Daoy (cell line): ENCODE measurements at regions not wholly inside any gene's neighbourhood (a gene's known extent, or its start where the extent isn't known, plus 50 kb on each side); places are given as distances from the start of the nearest gene placed in this dataset.
"Not testable (repeated sequence)": the region's sequence is repeated elsewhere in the genome, so short reads cannot be mapped to it uniquely, and the experiment has no call there.

Experiments used
- DNase-seq: peaks from one replicate; pipeline ENCODE4 v3.0.0-alpha.2; 2015; ENCODE audit warnings: low read depth

DNA sequence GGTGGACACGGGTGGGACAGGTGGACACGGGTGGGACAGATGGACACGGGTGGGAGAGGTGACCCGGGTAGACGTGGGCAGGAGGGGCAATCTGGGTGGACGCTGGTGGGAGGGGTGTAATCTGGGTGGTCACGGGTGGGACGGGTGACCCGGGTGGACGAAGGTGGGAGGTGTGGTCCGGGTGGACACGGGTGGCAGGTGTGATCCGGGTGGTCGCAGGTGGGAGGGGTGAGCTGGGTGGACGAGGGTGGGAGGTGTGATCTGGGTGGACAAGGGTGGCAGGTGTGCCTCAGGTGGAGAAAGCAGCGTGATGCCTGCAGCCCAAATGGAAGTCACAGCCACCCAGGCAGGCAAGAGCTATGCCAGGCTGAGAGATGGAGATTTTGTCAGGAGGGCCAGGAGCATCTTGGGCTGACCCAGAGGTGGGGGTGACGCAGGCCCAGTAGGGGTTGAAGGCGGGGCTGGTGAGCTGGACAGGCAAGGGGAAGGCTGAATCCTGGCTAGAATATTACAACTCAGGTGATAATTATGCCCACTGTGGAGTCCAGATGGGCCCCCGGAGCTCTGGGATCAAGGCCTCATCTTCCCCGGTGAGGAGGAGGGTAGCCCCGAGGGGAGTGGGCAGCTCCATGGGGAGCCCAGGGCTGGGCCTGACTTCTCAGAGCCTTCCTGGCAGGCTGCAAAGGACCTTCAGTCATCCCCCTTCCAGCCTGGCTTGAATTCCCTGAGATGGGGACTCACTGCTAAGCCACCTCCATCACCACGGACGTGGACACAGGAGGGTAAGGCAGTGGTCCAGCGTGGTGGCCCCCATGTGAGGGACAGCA is 100.0 kb downstream of the ADRA2C start:
- no peak for DNase-seq

DNA sequence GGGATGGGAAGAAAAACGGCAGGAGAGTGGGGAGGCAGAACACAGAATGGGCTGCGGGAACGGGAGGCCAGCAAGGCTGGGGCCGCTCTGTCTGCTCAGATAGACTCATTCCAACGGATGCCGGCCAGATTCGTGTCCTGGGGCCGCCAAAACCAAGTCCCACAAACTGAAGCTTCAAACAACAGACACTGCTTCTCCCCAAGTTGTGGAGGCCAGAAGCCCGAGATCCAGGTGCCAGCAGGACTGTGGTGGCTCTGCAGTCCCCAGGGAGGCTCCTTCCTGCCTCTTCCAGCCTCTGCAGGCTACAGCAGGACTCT is 100.6 kb downstream of the ADRA2C start:
- DNase-seq = no peak

DNA sequence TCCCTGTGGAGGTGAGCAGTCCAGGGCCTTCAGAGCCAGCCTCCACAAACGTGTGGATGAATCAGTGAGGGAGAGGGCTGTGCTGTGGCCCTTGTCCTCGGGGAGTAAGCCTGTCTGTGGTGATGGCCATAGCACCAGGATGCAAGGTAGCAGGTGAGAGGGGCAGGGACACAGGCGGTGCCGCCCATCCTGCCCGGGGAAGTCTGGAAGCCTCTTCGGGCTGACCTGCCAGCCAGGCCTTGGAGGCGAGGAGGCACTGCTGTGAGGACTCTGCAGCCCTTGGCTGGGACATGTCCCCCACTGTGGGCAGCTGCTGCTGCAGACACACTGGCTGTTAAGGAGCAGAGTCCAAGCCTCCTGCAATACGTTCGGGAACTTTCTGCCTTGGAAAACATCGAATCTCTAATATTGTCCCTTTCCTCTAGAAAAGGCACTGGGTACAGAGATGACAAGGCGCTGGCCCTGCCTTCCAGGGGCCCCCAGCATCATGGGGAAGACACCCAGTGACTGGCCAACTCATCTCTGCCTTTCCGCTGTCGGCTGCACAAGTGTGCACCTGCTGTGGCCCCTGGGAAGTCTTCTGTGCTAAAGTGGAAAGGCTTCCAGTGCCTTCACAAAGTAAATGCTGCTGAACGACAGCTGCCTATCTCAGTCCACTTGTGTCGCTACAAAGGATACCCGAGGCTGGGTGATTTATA is 101.4 kb downstream of the ADRA2C start:
- DNase-seq = no peak

DNA sequence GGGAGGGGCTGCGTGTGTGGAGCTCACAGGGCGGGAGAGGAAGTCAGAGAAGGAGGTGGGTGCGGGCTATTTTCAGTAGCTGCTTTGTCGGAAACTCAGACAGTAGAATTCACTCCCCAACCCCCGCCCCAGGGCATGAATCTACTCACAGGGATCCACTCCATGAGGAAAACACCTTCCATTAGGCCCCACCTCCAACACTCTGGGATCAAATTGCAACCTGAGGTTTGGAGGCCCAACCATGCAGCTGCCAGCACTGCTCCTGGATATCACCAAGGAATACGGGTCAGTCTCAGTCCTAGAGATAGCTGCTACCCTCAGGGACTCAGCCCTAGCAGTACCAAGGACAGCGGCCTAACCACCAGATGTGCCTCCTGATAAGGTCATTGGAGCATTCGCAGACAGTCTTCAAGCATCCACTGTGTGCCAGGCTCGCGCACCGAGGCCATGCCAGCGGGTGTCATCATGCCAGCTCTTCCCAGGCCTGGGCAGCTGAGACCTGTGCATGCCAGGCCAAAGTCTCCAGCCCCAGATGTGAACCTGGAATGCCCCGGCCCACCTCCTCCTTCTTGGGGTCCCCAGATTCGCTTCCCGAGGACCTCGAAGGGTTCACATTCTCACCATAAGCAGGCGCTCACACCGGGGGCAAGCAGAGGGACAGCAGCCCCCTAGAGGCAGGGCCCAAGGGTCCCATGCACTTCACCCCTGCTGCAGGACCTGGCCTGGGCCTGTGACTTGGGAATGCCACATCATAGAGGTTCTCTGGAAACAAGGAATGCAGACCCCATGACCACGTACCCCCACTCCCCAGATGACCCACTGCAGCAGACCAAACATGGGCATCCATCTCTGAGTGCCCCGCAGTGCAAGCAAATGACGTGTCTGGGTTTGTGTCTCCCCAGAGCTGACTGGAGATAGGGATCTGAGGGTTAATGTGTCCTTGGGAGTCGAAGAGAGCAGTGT is 102.3 kb downstream of the ADRA2C start:
- DNase-seq = peak; percentile 37

DNA sequence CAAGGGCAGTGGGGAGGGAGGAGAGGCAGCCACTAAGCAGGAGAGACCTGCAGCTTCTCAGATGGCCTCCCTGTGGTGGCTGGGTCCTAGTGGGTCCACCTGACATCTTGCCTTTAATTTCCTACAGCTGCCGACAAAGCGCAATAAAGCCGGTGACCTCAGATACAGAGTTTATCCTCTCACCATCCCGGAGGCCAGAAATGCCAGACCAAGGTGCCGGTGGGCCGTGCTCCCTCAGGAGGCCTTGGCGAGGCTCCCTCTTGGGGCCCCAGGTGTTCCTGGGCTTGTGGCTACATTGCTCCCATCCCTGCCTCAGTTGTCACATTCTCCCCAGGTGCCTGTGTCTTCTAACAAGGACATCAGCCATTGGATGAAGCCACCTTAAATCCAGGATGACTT is 103.0 kb downstream of the ADRA2C start:
- DNase-seq = no peak

DNA sequence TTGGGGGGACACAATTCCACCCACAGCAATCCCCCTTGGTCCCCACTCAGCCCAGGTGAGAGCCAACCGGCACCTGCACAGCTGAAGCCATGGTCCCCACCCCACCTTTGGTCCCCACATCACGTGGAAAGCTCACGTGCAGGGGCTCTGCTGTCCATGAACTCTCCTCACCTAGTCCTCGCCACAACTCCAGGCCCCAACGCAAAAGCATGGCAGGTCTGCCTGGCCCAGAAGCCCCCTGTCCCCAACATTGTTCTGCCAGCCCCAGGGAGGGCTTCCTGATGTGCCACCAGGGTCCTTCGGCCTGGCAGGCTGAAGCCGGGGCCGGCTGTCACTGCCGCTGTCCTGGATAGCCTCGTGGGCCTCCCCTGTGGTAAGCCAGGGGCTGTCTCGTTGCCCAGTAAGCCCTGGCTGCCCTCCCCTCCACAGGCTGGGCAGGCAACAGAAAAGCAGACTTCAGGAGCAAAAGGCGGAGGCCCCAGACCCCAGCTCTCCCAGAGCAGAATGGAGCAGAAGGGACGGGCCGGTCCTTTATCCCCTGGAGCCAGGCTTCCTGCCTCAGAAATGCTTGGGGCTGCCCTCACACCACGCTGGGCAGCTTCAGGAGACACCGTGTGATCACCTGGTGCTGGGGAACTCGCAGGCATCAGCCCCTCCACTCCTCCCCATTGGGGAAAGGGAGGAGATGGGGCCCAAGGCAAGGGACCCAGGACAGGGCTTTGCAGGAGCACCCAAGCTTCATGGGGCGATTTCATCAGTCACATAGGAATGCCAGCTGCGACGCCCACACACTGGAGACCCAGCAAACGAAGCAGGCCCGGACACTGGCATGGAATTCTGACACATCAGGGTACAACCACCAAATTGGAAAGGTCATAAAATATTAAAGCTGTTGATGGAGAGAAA is 103.7 kb downstream of the ADRA2C start:
- DNase-seq = no peak

DNA sequence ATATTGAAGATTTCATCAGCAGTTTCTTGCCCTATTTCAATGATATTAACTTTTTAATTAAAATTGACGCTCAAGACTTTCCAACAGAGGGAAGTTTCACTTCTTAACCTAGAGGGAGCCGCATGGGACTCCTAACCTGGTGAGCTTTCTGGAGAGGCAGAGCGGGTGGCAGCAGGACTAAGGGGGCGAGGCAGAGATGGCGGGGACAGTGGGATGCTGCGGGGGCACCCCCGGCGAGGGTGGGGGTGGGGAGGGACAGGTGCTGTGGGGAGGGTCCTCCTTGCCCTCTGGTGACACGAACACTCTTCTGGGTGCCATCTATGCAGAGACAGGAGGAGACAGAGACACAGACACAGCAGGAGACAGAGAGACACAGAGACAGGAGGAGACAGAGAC is 104.4 kb downstream of the ADRA2C start:
- DNase-seq = no peak

DNA sequence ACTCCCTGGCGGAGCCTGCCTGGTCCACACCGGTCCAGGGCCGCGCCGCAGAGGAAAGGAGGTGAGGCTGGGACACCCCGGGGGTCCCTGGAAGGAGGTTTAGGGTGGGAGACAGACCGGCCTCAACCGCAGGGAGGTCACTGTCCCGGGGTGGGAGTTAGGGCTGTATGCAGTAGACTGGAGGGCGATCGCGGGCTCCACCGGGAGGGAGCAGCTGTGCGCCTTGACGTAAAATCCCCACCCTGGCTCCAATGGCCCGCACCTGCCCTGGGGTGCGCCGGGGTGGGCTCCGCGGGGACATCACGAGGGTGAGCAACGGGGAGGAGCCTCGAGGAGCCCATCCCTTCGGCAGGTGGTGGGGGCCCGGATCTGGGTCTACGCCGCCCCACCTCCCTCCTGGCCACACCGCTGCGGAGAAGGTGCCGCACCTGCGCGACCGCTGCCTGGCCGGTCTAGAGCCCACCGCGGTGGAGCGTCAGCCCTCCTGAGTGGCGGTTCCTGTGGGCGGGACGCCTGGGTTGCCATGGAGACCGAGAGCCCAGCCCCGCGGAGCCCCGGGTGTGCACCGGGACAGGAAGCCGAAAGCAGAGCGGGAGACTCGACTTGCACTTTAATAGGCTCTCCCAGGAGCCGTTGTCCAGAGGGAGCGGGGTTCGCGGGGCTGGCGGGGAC is 105.1 kb downstream of the ADRA2C start:
- peak; percentile 35 for DNase-seq

DNA sequence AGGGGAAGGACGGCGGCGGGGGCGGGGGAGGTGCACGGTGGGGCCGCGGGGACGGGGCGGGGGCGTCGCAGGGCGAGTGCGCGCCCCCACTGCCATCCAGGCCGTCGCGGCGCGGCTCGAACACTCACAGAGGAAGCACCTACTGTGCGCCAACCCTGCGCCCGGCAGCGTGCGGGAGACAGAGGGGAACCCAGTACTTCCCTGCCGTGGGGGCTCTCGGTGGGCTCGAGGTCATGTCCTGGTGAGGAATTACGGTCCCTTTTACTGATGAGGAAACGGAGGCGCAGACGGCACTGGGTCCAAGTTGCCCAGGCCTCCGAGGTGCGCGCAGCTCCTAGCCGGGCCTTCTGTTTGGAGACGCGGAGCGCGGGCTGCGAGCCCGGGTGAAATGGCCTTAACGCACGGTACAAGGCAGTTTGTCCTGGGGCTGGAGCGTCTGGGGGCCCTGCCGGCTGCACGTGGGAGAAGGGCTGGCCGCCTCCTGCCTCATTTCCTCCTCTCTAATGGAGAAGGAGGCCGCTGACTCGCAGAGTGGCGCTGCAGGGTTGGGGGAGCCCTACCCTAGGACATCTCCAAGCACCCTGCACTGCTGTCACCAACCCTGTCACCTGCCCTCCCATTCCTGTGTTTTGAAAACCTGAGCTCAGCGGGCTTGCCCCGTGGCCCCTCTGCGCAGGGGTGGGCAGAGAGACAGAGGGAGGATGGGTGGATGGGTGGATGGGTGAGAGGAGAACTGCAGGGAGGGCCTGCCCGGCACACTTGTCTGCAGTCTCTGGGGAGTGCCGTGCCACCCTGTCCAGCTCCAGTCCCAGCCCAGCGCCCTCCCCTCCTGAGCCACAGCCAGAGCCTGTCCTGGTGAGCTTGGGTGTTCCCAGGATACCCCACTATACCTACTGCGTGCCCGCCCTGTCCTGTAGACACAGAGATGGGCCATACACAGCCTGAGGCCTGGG is 106.0 kb downstream of the ADRA2C start:
- DNase-seq = no peak

DNA sequence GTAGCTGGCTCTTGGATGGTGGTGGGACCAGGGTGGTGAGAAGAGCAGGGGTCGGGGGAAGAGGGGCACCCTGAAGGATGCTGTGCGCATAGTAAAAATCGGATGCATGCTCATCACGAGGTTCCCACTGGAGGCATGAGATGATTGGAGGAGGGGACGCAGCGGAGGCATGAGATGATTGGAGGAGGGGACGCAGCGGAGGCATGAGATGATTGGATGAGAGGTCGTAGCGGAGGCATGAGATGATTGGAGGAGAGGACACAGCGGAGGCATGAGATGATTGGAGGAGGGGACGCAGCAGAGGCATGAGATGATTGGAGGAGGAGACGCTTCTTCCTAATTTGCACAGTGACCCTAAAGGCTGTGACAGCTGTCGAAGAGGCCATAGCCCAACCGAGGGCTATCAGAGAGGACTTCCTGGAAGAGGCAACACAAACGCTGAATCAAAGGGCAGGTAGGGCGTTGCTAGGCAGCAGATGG is 106.7 kb downstream of the ADRA2C start:
- no peak for DNase-seq

DNA sequence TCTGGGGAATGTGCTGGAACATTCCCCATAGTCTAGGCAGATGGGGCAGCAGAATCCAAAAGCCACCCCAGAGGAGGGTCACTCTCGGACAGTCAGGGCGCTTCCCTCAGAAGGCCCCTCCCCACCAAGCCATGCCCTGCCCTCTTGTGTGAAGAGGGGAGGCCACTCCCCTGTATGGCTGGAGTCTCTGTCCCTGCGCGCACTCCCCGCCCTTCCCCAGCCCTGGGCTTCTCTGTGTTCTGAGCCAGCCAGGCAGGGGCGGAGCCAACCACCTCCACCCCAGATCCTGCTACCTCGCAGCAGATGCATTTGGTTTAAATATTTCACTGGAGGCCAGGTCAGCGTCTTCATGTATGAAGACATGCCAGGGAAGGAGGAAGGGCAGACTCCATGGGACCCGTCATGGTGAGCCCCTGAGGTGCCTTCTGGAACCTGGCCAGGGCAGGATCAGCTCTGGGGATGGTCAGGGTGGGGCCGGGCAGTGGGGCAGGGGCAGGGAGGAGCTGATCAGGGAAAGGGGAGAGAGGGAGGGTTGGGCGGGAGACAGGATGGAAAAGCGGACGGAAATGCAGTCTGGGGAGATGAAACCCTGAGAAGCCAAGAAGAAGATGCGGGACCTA is 107.3 kb downstream of the ADRA2C start:
- no peak for DNase-seq

DNA sequence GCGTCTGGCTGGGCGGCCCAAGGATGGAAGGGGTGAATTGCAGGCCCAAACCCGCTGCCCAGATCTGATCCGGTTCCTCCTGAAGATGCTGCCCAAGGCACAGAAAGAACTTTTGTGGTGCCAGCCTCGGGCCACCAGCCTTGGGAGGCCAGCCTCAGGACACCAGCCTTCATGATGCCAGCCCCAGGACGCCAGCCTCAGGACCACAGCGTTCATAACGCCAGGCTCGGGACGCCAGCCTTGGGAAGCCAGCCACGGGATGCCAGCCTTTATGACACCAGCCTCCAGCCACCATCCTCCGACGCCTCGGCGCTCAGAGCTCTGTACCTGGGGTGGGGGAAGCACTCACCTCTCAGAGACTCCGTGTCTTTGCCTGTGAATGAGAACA is 107.8 kb downstream of the ADRA2C start:
- DNase-seq = no peak

DNA sequence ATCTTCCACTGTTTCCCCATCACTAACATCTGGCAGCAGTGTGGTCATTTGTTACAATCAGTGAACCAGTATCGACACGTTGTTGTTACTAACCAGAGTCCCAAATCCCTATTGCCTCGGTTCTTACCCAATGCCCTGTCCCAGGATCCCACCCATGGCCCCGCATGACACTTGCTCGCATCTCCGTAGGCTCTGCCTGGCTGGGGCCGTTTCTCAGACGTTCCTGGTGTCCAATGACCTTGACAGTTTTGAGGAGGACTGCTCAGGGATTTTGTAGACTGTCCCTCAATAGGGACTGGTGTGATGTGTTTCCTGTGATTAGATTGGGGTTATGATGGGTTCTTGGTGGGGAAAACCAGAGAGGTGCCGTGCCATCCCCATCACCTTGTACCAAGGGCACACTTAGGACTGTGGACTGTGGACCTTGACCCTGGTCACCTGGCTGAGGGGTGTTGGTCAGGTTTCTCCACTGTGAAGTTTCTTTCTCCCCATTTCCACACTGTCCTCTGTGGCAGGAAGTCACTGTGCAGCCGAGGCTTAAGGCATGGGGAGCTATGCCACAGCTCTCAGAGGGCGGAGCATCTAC is 108.4 kb downstream of the ADRA2C start:
- DNase-seq = no peak

DNA sequence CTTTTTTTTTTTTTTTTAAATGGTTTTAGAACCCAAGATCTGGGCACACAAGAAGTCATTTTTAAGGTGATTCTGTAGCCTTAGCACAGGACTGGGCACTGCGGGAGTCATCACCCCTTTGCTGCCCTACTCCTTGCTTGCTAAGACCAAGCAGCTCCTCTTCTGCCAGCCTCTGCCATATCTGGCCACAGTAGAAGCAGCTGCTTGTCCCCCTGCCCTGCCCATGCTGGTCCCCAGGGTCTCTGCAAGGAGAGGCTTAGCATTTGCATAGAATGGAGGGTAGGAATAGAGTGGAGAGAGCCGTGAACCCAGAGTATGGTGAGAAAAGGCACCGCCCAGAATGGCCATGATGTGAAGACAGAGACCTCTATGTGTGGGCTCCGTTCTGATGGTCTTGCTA is 109.3 kb downstream of the ADRA2C start:
- DNase-seq = no peak

DNA sequence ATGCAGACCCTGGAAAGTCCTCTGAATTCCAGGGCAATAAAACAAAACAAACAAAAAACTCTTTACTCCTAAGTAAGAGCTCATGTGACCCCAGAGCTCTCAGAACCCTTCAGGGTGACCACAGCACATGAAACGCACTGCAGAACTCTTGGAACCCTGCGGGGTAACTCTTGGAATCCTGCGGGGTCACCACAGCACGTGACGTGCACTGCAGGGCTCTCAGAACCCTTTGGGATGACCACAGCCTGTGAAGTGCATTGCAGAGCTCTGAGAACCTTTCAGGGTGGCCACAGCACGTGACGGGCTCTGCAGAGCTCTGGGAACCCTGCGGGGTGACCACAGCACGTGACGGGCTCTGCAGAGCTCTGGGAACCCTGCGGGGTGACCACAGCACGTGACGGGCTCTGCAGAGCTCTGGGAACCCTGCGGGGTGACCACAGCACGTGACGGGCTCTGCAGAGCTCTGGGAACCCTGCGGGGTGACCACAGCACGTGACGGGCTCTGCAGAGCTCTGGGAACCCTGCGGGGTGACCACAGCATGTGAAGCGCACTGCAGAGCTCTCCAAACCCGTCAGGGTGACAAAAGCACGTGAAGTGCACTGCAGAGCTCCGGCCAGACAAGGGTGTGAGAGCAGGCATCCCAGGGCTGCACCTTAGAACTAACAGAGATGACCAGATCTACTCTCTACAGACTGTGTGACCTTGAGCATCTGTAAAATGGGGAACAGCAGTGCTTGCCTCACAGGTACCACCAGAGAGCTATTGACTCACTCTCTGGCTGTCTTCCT is 110.1 kb downstream of the ADRA2C start:
- DNase-seq = not testable (repeated sequence)

DNA sequence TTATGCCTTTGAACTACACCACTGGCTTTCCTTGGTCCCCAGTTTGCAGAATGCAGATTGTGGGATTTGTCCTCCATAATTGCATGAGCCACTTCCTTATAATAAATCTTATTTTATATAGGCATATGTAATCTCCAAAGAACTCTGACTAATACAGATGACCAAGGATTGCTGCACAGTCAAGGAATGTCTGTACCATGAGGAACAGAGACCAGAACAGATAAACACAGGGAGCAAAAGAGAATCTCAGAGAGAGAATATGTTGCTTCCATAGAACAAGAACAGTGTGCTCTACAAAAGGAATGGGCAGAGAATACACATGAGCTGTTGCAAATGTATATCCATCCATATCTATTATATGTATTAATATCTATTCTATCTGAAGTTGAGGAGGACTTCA is 111.1 kb downstream of the ADRA2C start:
- DNase-seq = no peak

DNA sequence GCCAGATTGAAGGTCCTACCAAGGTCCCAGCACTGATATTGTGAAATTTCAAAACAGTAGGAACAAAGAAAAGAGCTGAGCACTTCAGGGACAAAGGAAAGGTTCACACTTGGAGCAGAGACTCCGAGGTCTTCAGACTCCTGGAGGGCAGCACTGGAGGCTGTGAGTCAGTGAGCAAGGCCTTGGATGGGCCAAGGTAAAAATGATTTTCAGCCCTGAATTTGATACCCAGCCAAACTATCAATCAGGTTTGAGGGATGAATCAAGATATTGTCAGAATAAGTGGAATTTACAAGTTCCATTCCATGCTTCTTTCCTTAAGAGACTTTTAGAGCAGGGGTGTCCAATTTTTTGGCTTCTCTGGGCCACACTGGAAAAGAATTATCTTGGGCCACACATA is 111.7 kb downstream of the ADRA2C start:
- DNase-seq = no peak

DNA sequence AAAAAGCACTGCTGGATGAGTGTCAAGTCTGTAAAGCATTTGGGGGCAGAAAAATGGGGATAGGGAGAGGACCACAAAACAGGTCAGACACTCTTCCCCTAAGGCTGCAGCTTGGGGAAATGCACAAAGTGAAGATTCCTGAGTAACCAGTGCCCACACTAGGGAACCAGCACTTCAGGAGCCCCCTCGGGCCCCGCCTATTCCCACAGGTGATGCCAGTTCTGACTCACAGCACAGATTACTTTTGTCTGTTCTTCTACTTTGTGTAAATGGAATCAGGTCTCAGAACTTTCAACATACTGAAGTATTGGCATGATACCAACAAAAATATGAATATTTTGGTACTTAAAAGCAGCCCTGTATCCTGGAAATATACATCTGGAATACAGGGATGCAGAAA is 112.5 kb downstream of the ADRA2C start:
- no peak for DNase-seq
